GM12864 (cell line): ENCODE measurements at regions not wholly inside any gene's neighbourhood (a gene's known extent, or its start where the extent isn't known, plus 50 kb on each side); places are given as distances from the start of the nearest gene placed in this dataset.

Experiments
- DNase-seq: peaks from one replicate; pipeline ENCODE4 v3.0.0-alpha.2; 2011; ENCODE audit warnings: low read depth
- H3K4me3 ChIP-seq: 2 replicates; pipeline ENCODE4 v1.5.1; 2011; ENCODE audit warnings: mild to moderate bottlenecking, low read depth, low read length, control low read depth
- CTCF ChIP-seq: IDR thresholded peaks from 2 replicates; pipeline ENCODE4 v1.5.1; 2011; ENCODE audit warnings: low read depth, mild to moderate bottlenecking, moderate library complexity, low read length, control low read depth, inconsistent platforms; ENCODE audit errors: missing control alignments

DNA sequence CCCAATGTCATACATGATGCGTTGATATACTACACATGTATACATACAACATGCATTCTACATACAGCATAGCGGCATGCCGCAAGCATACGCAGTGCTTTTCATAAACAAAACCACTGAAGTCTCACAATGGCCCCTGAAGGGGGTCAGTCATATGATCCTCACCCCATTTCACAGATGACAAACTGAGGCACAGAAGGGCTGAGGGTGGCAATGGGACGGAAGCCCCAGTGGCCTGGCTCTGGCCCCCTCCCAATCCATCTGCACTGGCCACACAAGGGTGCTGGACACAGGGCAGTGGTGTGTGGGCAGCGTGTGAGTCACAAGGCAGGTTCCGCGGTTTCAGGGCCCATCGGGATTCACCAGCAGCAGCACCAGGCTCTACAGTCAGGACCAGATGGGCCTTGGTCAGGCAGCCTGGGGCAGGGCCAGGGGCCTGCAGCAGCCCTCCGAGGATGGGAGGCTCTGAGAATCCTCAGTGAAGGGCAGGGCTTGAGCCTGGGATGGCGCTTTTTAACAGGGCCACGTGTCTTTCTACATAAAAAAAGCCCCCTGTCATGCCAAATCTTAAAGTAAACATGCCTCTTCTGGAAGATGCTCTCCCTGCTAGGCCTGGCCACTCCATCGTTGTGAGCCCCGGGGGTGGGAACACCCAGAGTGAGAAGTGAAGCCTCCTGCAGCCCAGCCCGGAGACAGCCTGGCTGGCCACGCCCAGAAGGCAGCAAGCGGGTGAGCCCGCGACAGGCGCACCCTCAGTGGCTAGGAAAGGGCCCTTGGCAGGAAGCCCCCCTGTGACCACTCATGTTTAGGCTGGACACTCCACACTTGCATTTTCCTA is 206.5 kb downstream of the CTTN start:
- DNase-seq: no peak
- H3K4me3 ChIP-seq: no peak overlapping the region
- TF ChIP-seq CTCF: no peak

DNA sequence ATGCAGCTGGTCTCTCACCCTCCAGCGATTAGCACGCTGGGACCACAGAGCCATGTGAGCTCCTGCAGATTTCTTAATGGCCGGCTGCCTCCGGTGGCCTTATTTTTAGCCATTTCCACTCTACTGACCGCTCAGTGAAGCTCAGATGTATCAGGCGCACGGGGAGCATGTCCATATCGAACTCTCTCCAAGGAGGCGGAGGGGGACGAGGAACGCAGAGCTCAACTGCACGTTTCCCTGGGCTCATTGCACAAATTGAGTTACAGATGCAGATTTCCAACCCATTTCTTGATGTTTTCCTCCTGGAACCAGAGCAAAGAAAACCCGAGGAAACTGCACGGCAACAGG is 207.1 kb downstream of the CTTN start:
- H3K4me3 ChIP-seq: no peak overlapping the region
- DNase-seq: no peak
- TF ChIP-seq CTCF: no peak

DNA sequence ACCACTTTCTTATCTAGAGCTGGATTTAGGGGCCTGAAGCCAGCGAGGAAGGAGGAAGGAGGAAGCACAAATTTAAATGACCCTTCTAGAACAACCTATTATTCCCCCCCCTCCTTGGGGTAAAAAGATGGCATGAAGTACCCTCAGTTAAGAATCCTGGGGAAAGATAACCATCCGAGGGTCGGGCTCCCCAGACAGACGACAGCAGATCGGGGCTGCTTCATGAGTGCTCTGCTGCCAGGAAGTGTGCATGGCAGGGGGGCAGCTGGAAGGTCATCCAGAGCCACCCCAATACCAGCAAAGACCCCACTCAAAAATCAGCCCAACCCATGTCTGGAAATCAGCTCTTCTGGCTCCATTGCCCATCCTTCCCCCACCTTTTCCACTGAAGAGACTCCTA is 207.5 kb downstream of the CTTN start:
- H3K4me3 ChIP-seq: no peak overlapping the region
- no peak for DNase-seq
- no peak for TF ChIP-seq CTCF

DNA sequence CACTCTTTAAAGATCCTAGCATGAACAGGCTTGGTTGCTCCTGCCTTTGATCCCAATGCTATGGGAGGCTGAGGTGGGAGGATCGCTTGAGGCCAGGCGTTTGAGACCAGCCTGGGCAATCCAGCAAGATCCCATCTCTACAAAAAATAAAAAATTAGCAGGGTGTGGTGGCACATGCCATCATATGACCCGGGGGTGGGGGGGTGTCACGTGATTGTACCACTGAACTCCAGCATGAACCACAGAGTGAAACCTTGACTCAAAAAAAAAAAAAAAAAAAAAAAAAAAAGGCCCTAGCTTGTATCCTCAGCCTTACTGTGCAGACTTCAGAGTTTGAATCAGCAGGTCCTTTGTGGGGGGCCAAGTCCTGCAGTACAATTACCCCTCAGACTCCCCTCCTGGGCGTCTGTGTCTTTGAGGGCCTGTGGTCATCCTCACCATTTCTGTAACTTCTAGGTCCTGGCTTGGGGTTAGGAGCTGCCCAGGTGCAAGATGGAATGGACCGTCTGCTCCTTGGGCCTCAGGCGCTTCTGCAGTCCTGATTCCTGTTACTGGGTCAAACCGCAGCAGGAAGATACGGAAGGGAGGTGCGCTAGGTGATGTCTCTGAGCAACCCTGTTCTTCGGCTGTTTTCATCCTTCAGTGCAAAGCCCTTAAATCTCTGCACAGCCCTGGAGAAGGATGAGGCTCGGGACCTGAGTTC is 208.1 kb downstream of the CTTN start:
- H3K4me3 ChIP-seq: no peak overlapping the region
- no peak for TF ChIP-seq CTCF
- DNase-seq: no peak

DNA sequence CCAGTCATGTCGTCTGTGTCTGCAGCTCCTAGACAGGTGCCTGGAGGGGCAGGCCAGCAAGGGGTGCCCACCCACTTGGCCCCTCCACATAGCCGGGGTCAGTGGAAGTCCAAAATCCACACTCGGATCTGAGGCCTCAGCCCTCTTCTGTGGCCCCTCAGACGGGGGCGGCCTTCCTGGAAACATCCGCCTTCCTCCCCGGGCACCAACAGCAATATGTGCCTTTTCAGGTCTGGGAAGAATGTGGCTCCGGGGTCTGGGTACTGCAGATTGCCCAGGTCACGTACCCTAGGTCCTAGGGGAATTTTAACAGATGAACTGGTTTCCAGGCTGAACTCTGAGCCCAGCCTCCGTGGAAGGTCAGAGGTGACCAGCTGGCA is 208.6 kb downstream of the CTTN start:
- no peak for TF ChIP-seq CTCF
- DNase-seq: no peak
- H3K4me3 ChIP-seq: no peak overlapping the region

- no peak overlapping the region for H3K4me3 ChIP-seq
- no peak for DNase-seq
- no peak for TF ChIP-seq CTCF
These were observed 209.2 kb downstream of the CTTN start for GRCh38 chr11:70607561-70607960.
